Transverse colon (tissue), 4 donors: ENCODE measurements at regions not wholly inside any gene's neighbourhood (a gene's known extent, or its start where the extent isn't known, plus 50 kb on each side); places are given as distances from the start of the nearest gene placed in this dataset.

ENCODE experiments used
- POLR2AphosphoS5 ChIP-seq, 3 donors: sonication (generic); formaldehyde crosslinking; IDR thresholded peaks; one replicate each; pipeline ENCODE4 v1.6.1; 2016; ENCODE audit warnings: antibody characterized with exemption in 3 of 3
- TF ChIP-seq, protein P1 (sequence below), 5 experiments: fragments of 200-600 bp in 3 of 5; fragments of 450-650 bp in 2 of 5; sonication (generic) in 3 of 5; IDR thresholded peaks; 1 replicate in 2 of 5; 2 replicates in 3 of 5; pipeline ENCODE4 v1.5.1; 2016 to 2017; ENCODE audit warnings: antibody characterized with exemption in 5 of 5, inconsistent platforms in 3 of 5, mild to moderate bottlenecking in 2 of 5, moderate library complexity in 1 of 5

DNA sequence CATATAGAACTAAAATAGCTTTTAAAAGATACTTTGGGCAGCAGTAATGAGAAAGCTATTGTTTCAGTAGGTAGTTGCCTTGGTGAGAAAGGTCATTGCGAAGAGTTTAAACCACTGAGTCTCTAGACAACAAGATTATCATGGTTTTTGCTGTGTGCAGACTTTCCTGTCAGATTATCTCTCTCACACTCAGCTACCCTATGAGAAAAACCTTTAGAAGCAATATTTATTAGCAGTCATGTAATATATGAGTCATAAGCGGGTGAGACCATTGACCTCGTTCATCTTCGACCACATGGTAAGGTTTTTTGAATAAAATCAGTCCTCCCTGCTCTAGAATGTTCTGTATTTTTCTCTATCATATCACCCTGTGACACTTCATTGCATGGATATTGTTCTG lies 59.9 kb downstream of the GPR65 start:
- no peak for TF ChIP-seq POLR2AphosphoS5 (IDR thresholded peaks at IDR 0.05)
- TF ChIP-seq, protein P1, sequence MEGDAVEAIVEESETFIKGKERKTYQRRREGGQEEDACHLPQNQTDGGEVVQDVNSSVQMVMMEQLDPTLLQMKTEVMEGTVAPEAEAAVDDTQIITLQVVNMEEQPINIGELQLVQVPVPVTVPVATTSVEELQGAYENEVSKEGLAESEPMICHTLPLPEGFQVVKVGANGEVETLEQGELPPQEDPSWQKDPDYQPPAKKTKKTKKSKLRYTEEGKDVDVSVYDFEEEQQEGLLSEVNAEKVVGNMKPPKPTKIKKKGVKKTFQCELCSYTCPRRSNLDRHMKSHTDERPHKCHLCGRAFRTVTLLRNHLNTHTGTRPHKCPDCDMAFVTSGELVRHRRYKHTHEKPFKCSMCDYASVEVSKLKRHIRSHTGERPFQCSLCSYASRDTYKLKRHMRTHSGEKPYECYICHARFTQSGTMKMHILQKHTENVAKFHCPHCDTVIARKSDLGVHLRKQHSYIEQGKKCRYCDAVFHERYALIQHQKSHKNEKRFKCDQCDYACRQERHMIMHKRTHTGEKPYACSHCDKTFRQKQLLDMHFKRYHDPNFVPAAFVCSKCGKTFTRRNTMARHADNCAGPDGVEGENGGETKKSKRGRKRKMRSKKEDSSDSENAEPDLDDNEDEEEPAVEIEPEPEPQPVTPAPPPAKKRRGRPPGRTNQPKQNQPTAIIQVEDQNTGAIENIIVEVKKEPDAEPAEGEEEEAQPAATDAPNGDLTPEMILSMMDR (IDR thresholded peaks at IDR 0.05), result no peak
